Activated T-cell treated with anti-CD3 and anti-CD28 coated beads, Interleukin-2, amount 50 U/mL, for 1 hour (primary cell): ENCODE measurements at regions not wholly inside any gene's neighbourhood (a gene's known extent, or its start where the extent isn't known, plus 50 kb on each side); places are given as distances from the start of the nearest gene placed in this dataset.
"Not testable (repeated sequence)": the region's sequence is repeated elsewhere in the genome, so short reads cannot be mapped to it uniquely, and the experiment has no call there.

Source experiments
- DNase-seq: peaks from one replicate; pipeline ENCODE4 v3.0.0-alpha.2; 2020

GRCh38 chr5:176748967-176749935 is 61.1 kb upstream of the UNC5A start:
- DNase-seq, result no peak

DNA sequence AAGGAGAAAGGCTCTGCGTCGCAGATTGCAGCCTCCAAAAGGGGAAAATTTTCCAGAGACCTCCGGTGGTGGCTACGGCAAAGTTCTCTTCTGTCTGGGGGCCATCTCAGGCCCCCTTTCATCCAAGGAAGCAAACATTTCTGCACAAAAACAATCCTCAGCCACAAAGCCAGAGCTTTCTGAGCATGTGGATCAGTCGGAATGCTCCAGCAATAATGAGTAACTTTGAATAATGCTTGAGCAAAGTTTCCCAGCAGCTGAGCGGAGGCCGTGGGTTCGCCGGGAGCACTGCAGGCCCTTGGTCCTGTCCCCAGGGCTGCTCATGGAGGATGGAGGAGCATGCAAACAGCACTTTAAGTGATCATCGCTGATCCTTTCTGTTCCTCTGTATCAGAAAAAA is 60.2 kb upstream of the UNC5A start:
- DNase-seq, result no peak

GRCh38 chr5:176754376-176754973 is 55.9 kb upstream of the UNC5A start:
- DNase-seq, result no peak

- not testable (repeated sequence) for DNase-seq
Observed at GRCh38 chr5:176755593-176755992, 54.8 kb upstream of the UNC5A start.

- not testable (repeated sequence) for DNase-seq
Observed at GRCh38 chr5:176757569-176757968, 52.8 kb upstream of the UNC5A start.
